ENCODE measurements at regions not wholly inside any gene's neighbourhood (a gene's known extent, or its start where the extent isn't known, plus 50 kb on each side); places are given as distances from the start of the nearest gene placed in this dataset.

DNA sequence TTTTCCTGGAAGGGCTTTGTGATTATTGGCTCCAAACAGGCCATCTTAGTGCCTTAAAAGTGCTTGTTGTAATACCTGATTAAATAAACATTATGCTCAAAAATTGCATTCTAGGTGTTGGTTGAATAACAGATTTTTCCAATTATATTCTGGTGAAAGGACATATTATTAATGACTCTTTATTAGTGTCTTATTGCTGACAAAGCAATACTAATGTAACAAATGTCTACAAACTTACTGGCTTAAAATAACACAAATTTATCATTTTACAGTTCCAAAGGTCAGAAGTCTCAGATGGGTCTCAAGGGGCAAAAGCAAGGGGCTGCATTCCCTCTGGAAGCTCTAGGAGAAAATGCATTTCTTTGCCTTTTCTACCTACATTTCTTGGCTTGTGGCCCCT is 86.9 kb upstream of the CPM start:
- DNase-seq (ENCODE audit: extremely low spot score), result no peak
- intact Hi-C loops (cut with DNase I), result no loop called here
- Histone ChIP-seq H3K9me3 (no peaks in the 10 kb centered on the region), H3K27me3 (no peaks in the 10 kb centered on the region), H3K4me1 (no peaks in the 10 kb centered on the region), H3K36me3 (no peaks in the 10 kb centered on the region), H3K4me3 (no peak overlapping the region), H3K27ac (replicated peaks in 1 of 4) (no peak overlapping the region)
- TF ChIP-seq, protein P1, sequence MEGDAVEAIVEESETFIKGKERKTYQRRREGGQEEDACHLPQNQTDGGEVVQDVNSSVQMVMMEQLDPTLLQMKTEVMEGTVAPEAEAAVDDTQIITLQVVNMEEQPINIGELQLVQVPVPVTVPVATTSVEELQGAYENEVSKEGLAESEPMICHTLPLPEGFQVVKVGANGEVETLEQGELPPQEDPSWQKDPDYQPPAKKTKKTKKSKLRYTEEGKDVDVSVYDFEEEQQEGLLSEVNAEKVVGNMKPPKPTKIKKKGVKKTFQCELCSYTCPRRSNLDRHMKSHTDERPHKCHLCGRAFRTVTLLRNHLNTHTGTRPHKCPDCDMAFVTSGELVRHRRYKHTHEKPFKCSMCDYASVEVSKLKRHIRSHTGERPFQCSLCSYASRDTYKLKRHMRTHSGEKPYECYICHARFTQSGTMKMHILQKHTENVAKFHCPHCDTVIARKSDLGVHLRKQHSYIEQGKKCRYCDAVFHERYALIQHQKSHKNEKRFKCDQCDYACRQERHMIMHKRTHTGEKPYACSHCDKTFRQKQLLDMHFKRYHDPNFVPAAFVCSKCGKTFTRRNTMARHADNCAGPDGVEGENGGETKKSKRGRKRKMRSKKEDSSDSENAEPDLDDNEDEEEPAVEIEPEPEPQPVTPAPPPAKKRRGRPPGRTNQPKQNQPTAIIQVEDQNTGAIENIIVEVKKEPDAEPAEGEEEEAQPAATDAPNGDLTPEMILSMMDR (IDR thresholded peaks at IDR 0.05), result no peak
- TF ChIP-seq POLR2AphosphoS5 (IDR thresholded peaks at IDR 0.05) (no peak), EP300 (IDR thresholded peaks at IDR 0.05) (no peak), POLR2A (IDR thresholded peaks at IDR 0.05; ENCODE audit: low read depth) (no peak)

DNA sequence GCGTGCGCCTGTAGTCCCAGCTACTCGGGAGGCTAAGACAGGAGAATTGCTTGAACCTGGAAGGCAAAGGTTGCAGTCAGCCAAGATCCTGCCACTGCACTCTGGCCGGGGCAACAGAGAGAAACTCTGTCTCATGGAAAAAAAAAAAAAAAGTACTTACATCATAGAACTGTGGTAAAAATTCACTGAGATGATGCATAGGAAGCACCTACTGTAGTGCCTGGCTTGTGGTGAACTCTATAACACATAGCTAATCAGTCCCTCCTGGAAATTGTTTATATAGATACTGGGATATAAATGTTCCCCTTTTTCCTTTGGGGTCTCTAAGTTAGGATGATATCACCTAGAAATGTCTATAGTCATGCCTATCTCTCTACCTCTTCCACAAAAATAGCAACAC is 89.7 kb upstream of the CPM start:
- Histone ChIP-seq H3K27me3 (no peaks in the 10 kb centered on the region), H3K36me3 (no peaks in the 10 kb centered on the region), H3K27ac (replicated peaks in 1 of 4) (no peak overlapping the region), H3K4me3 (no peak overlapping the region), H3K4me1 (no peaks in the 10 kb centered on the region), H3K9me3 (no peaks in the 10 kb centered on the region)
- DNase-seq (ENCODE audit: extremely low spot score), result no peak
- no peak for TF ChIP-seq POLR2AphosphoS5 (IDR thresholded peaks at IDR 0.05)
- TF ChIP-seq, protein P1 (IDR thresholded peaks at IDR 0.05), result no peak
- no peak for TF ChIP-seq POLR2A (IDR thresholded peaks at IDR 0.05; ENCODE audit: low read depth)
- TF ChIP-seq EP300 (IDR thresholded peaks at IDR 0.05), result no peak
- intact Hi-C loops (cut with DNase I), result no loop called here
- 87% methylated on average over 4 of the region's 4 CpGs for WGBS

DNA sequence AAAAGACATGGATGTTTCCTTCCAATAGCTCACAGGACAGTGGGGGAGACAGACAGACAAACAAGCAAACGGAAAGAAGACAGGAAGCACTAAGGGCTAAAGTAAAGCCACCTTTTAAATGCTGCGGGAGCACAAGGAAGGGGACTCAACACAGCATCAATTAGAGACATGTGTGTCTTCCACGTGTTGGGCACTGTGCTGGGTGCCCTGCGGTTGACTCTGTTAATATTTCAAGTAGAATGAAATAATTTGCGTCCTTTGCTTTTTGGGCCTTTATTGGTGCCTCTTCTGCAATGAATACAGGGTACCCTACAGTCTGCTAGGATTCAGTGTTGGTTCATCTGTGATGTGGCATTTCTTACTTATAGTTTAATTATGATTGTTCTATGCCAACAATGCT is 90.9 kb upstream of the CPM start:
- Histone ChIP-seq H3K4me3 (no peak overlapping the region), H3K36me3 (no peaks in the 10 kb centered on the region), H3K9me3 (no peaks in the 10 kb centered on the region), H3K4me1 (no peaks in the 10 kb centered on the region), H3K27ac (replicated peaks in 1 of 4) (no peak overlapping the region), H3K27me3 (no peaks in the 10 kb centered on the region)
- TF ChIP-seq POLR2AphosphoS5 (IDR thresholded peaks at IDR 0.05) (no peak), EP300 (IDR thresholded peaks at IDR 0.05) (no peak), POLR2A (IDR thresholded peaks at IDR 0.05; ENCODE audit: low read depth) (no peak)
- TF ChIP-seq, protein P1 (IDR thresholded peaks at IDR 0.05), result no peak
- peak; percentile 55 for DNase-seq (ENCODE audit: extremely low spot score)
- intact Hi-C loops (cut with DNase I), result no loop called here
- 81% methylated on average over 5 of the region's 5 CpGs for WGBS

DNA sequence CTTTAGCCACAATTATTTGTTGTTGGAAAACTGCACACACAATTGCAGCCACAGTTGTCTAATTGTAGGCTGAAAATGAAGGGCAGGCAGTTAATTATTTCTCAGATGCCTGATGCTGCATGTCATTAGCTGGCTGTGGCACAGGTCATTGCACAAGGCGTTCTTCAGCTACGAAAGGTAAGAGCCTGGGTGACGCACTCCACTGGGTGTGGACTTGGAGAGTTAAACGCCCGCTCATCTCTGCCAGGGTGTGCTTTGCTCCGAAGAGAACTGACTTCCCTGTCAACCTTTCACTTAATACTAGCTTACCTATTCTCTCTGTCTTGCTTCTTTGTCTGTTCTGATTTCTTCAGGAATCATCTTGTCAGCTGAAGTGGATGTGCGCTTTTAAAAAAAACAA is 91.4 kb upstream of the CPM start:
- Histone ChIP-seq H3K27ac (replicated peaks in 1 of 4) (no peak overlapping the region), H3K27me3 (no peaks in the 10 kb centered on the region), H3K4me1 (no peaks in the 10 kb centered on the region), H3K36me3 (no peaks in the 10 kb centered on the region), H3K4me3 (no peak overlapping the region), H3K9me3 (no peaks in the 10 kb centered on the region)
- DNase-seq (ENCODE audit: extremely low spot score), result peak; percentile 90
- WGBS, result 81% methylated on average over 7 of the region's 7 CpGs
- intact Hi-C loops (cut with DNase I), result no loop called here
- TF ChIP-seq POLR2A (IDR thresholded peaks at IDR 0.05; ENCODE audit: low read depth) (no peak), EP300 (IDR thresholded peaks at IDR 0.05) (no peak), POLR2AphosphoS5 (IDR thresholded peaks at IDR 0.05) (no peak)
- TF ChIP-seq, protein P1 (IDR thresholded peaks at IDR 0.05), result no peak

DNA sequence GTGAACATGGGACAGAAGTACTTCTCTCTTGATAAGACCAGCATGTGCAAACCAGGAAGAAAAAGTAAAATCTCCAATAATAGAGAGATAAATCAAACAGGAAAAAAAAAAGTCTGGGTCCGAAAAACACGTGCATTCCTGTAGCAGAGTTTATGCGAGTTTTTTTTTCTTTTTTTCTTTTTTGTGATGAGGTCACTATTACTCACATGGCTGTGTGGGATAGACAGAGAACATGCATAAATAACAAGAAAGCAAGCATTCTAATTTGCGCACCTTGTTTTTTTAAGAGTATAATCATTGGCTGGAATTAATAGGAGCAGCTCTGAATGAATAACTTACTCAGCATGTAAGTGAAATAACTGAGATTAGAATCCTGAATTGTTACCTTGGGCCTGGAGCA is 91.9 kb upstream of the CPM start:
- TF ChIP-seq POLR2A (IDR thresholded peaks at IDR 0.05; ENCODE audit: low read depth) (no peak), EP300 (IDR thresholded peaks at IDR 0.05) (no peak), POLR2AphosphoS5 (IDR thresholded peaks at IDR 0.05) (no peak)
- TF ChIP-seq, protein P1 (IDR thresholded peaks at IDR 0.05), result no peak
- Histone ChIP-seq H3K4me3 (no peak overlapping the region), H3K36me3 (no peaks in the 10 kb centered on the region), H3K27me3 (no peaks in the 10 kb centered on the region), H3K4me1 (no peaks in the 10 kb centered on the region), H3K9me3 (no peaks in the 10 kb centered on the region), H3K27ac (replicated peaks in 1 of 4) (no peak overlapping the region)
- intact Hi-C loops (cut with DNase I), result no loop called here
- 74% methylated on average over 4 of the region's 4 CpGs for WGBS
- DNase-seq (ENCODE audit: extremely low spot score), result no peak

All from esophagus muscularis mucosa (tissue), 4 donors.